ENCODE measurements at regions not wholly inside any gene's neighbourhood (a gene's known extent, or its start where the extent isn't known, plus 50 kb on each side); places are given as distances from the start of the nearest gene placed in this dataset.

GRCh38 chr6:91097364-91097763 lies 510.5 kb upstream of the MAP3K7 start:
- no peak for TF ChIP-seq CTCF (IDR thresholded peaks at IDR 0.05)
- no peak for TF ChIP-seq POLR2A (IDR thresholded peaks at IDR 0.05)

Measured in thyroid gland (tissue), 4 donors.